C4-2B (cell line): ENCODE measurements at regions not wholly inside any gene's neighbourhood (a gene's known extent, or its start where the extent isn't known, plus 50 kb on each side); places are given as distances from the start of the nearest gene placed in this dataset.

ENCODE experiments used
- CTCF ChIP-seq: fragments of 450-650 bp; conservative IDR thresholded peaks from 2 replicates; pipeline ENCODE4 v1.5.1; 2017; ENCODE audit warnings: mild to moderate bottlenecking
- ZFX ChIP-seq: fragments of 450-650 bp; IDR thresholded peaks from 2 replicates; pipeline ENCODE4 v1.6.1; 2017

GRCh38 chr3:26827169-26827568, 204.6 kb downstream of the LRRC3B start:
- TF ChIP-seq CTCF = no peak
- no peak for TF ChIP-seq ZFX
